GM18907 (cell line): ENCODE measurements at regions not wholly inside any gene's neighbourhood (a gene's known extent, or its start where the extent isn't known, plus 50 kb on each side); places are given as distances from the start of the nearest gene placed in this dataset.

Experiments
- ATAC-seq: cut with Tn5 transposase; IDR thresholded peaks from one replicate; pipeline ENCODE4 v1.9.1; 2021; ENCODE audit warnings: mild to moderate bottlenecking, moderate library complexity; ENCODE audit not compliant: unreplicated experiment

GRCh38 chr12:66045506-66045905 lies 85.0 kb downstream of the LLPH start:
- ATAC-seq, result no peak

GRCh38 chr12:66044731-66045130 lies 85.8 kb downstream of the LLPH start:
- ATAC-seq, result no peak

- no peak for ATAC-seq
These were observed 87.5 kb downstream of the LLPH start for GRCh38 chr12:66043035-66043434.

- no peak for ATAC-seq
These were observed 88.7 kb downstream of the LLPH start for GRCh38 chr12:66041651-66042363.

GRCh38 chr12:66036317-66036716 lies 94.2 kb downstream of the LLPH start:
- ATAC-seq, result no peak

- no peak for ATAC-seq
These were observed 95.1 kb downstream of the LLPH start for GRCh38 chr12:66035288-66035966.

- no peak for ATAC-seq
These were observed 97.4 kb downstream of the LLPH start for GRCh38 chr12:66033151-66033550.

- no peak for ATAC-seq
These were observed 97.8 kb downstream of the LLPH start for GRCh38 chr12:66032739-66033138.

GRCh38 chr12:66030217-66030781 lies 100.3 kb downstream of the LLPH start:
- ATAC-seq, result no peak

GRCh38 chr12:66028390-66028789 lies 102.2 kb downstream of the LLPH start:
- no peak for ATAC-seq

- ATAC-seq, result no peak
These were observed 105.1 kb downstream of the LLPH start for GRCh38 chr12:66025477-66025876.

GRCh38 chr12:66024949-66025348 lies 105.6 kb downstream of the LLPH start:
- ATAC-seq, result no peak

GRCh38 chr12:66020481-66020880 lies 110.1 kb downstream of the LLPH start:
- no peak for ATAC-seq

- ATAC-seq, result no peak
These were observed 112.8 kb downstream of the LLPH start for GRCh38 chr12:66017736-66018135.
